ENCODE measurements at regions not wholly inside any gene's neighbourhood (a gene's known extent, or its start where the extent isn't known, plus 50 kb on each side); places are given as distances from the start of the nearest gene placed in this dataset.
"Not testable (repeated sequence)": the region's sequence is repeated elsewhere in the genome, so short reads cannot be mapped to it uniquely, and the experiment has no call there.

DNA sequence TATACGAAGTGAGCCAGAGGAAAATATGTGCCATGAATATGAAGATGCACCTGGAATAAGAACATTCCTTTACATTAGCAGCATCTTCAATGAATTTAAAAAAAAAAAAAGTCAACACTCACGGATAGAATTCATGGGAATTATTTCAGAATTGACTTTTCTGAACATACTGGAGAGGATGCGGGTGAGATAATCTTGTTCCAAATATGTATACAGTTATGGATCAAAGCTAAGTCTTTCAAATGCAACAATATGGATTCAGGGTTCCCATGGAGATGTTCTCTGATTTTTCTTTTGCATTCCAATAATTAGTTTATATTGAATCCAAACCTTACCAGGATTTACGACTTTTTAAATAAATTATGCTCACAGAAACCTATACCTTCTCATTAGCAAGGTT lies 1660.7 kb downstream of the SLITRK1 start:
- DNase-seq (ENCODE audit: low spot score): no peak

GRCh38 chr13:82220641-82221040 lies 1661.6 kb downstream of the SLITRK1 start:
- no peak for DNase-seq (ENCODE audit: low spot score)

GRCh38 chr13:82216165-82216564 lies 1666.1 kb downstream of the SLITRK1 start:
- no peak for DNase-seq (ENCODE audit: low spot score)

DNA sequence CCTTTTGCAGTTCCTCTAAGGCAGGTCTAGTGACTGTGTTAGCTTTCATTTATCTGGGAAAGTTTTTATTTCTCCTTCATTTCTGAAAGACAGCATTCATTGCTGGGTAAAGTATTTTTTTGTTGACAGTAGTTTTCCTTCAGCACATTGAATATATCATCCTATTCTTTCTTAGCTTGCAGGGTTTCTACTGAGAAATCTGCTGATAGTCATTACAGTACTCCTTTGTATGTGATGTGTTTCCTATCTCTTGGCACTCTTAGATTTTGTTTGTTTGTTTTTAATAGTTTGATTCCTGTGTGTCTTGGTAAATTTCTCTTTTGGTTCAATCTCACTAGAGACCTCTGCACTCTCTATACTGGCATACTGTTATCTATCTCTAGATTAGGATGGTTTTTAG lies 1667.9 kb downstream of the SLITRK1 start:
- no peak for DNase-seq (ENCODE audit: low spot score)

DNA sequence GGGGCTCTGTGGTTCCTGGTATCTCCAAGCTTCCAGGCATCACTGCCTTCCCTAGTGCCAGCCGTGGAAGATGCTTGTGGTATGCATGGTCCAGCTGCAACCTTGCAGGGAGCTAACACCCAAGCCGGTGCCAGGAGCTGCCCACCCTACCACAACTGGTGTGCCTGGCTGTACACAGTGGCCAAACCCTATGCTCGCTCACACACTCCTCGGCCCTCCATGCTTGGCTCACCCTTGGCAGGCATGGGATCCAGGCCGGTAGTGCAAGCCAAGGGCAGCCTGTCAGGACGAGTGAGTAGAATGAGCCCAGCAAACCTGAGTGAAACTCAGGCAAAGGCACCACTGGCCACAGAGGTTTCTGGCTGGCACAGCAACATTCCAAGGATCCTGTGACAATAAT lies 1676.0 kb downstream of the SLITRK1 start:
- no peak for DNase-seq (ENCODE audit: low spot score)

- no peak for DNase-seq (ENCODE audit: low spot score)
These were observed 1679.9 kb downstream of the SLITRK1 start for GRCh38 chr13:82202398-82202797.

DNA sequence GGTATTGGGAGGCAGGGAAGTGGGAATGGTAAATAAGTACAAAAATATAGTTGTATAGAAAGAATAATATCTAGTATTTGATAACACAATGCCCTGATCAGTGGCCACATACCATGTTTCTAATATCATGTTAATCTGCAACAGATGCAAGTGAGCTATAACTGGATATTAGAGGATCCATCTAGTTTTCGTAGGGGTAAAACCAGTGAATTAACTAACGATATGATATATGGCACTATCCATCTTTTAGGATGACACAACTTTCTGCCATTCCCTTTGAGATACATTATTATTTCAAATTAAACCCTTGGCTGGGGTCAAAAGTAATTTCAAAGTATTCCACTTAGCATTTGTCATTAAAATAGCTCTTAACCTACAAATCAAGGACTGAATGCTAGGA lies 1686.2 kb downstream of the SLITRK1 start:
- DNase-seq (ENCODE audit: low spot score): no peak

DNA sequence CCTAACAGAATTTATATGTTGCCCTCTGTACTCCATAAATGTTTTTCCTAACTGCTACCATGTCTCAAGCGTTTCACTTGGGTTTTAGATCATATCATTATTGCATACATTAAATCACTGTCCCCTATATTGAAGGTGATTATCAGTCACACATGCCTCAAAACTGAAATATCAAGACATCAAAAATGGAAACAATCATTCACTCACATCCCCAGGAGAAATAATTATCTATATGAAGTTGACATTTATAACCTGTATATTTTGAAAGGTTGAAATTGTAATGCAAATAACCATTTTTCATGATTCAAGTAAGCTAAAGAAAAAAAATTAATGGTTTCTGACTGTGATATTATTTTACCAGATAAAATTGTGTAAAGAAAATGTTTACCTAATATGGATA lies 1695.0 kb downstream of the SLITRK1 start:
- DNase-seq (ENCODE audit: low spot score): no peak

GRCh38 chr13:82176751-82177150 lies 1705.5 kb downstream of the SLITRK1 start:
- no peak for DNase-seq (ENCODE audit: low spot score)

- no peak for DNase-seq (ENCODE audit: low spot score)
These were observed 1716.7 kb downstream of the SLITRK1 start for GRCh38 chr13:82165396-82166174.

- DNase-seq (ENCODE audit: low spot score): not testable (repeated sequence)
These were observed 1717.4 kb downstream of the SLITRK1 start for GRCh38 chr13:82164780-82165395.

- no peak for DNase-seq (ENCODE audit: low spot score)
These were observed 1734.7 kb downstream of the SLITRK1 start for GRCh38 chr13:82147526-82147925.

DNA sequence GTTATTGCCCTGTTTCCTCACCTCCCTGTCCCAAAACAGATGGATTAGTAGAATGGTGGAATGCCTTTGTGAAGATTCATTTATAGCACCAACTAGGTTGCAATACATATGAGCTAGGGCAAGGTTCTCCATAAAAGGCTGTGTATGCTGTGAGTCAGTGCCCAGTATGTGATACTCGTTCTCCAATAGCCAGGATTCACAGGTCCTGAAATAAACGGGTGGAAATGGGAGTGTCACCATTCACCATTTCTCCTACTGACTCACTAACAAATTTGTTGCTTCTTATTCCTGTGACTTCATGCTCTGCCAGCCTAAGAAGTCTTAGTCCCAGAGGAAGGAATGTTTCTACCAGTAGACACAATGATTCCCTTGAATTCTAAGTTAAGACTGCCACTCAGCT lies 1745.4 kb downstream of the SLITRK1 start:
- DNase-seq (ENCODE audit: low spot score): no peak

DNA sequence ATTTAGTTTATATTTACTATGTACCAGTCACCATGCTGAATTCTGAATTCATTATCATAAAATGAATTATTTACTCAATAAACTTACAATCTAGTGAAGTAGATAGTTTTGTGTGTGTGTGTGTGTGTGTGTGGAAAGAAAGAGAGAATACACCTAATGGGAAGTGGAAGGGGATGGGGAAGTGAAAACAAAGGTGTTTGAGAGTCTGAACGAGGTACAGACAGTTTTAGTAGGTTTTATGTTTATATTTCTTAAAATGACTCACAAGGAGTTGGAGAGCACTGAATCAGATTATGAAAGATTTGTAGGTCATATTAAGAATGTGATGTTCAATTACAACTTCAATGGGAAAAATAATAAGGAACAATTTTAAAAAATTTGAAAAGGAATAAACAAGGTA lies 1753.0 kb downstream of the SLITRK1 start:
- no peak for DNase-seq (ENCODE audit: low spot score)

GRCh38 chr13:82118589-82118988 lies 1763.7 kb downstream of the SLITRK1 start:
- DNase-seq (ENCODE audit: low spot score): no peak

DNA sequence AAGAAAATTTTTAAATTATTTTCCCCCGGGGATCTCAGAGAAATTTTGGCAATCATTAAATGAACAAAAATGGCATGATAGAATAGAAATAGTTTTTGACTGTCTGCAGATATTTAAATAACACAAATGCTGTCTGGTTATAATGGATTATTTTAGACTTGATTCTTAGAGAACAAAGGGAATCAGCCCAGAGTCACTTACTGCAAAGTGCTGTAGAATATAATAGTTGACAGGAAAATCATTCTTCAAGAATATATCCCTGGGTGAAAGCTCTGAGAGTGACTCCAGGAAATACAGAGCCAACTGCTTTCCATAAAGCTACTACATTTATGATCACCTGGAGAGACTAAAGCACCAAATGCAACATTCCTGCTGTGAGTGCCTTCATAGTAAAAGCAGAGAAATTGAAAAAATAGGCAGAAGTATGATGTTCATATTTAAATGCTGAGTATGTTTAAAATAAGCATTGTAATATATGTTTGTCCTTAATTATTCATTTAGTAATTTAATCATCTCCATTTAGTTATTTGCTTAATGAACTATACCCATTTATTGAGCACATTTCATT lies 1765.8 kb downstream of the SLITRK1 start:
- no peak for DNase-seq (ENCODE audit: low spot score)

GRCh38 chr13:82115391-82115790 lies 1766.9 kb downstream of the SLITRK1 start:
- DNase-seq (ENCODE audit: low spot score): no peak

DNA sequence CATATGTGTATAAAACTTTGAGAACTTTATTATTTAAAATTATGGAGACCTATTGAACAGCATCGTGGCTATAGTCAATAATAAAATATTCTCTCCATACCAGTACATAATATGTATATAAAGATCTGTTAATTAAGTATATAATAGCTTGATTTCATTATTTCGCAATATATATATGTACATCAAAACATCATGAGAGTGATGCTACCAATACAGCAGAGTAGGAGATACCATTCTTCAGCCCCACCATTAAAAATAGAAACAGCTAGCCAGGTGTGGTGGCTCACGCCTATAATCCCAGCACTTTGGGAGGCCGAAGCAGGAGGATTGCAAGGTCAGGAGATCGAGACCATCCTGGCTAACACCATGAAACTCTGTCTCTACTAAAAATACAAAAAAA lies 1755.3 kb upstream of the SPRY2 start:
- no peak for DNase-seq (ENCODE audit: low spot score)

- DNase-seq (ENCODE audit: low spot score): no peak
These were observed 1751.4 kb upstream of the SPRY2 start for GRCh38 chr13:82092312-82092711.

DNA sequence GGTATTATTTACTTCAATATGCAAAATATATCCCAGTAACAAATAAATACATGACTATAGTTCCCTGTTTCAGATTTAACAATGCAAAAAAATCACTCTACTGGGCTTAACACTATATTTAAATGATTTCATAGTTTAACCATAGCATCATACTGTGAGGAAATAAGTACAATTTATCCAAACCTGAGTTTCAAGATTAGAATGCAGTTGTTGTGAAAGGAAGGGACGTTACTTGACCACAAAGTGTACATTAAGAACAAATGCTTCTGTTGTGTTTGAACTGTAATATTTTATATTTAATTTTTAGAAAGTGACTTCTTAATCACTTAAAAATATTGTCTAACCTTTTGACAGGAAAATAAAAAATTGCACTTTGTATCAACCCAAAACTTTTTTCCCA lies 1747.9 kb upstream of the SPRY2 start:
- DNase-seq (ENCODE audit: low spot score): no peak

GRCh38 chr13:82076496-82076895 lies 1735.6 kb upstream of the SPRY2 start:
- no peak for DNase-seq (ENCODE audit: low spot score)

DNA sequence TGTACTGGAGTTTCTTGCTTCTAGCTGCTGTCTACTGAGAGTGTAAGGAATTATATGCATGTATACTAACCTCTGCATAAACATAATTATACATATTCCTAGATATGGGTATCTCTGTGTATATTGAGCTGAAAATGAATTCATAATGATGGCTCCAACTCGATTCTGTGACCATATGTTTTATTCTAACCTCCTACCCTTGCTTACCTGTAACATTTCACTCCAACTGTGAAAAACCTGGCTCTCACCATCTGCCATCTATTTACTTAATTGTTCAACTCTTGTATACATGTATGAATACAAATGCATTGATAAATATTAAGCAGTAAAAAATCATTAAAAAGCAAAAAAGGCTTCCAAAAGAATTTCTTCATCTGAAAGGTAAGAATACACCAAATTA lies 1729.5 kb upstream of the SPRY2 start:
- DNase-seq (ENCODE audit: low spot score): no peak

DNA sequence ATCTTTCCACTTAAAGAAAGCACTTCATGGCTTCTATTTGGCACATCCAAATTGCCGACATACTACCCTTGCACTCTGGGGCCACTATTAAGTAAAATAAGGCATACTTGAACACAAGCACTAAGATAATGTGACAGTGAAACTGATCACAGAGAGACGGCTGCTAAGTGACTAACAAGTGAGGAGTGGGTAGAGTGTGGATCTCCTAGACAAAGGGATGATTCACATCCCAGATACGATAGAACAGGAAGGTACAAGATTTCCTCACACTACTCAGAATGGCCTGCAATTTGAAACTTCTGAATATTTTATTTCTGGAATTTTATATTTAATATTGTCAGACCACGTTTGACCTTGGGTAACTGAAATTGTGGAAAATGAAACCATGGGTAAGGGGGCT lies 1721.8 kb upstream of the SPRY2 start:
- DNase-seq (ENCODE audit: low spot score): no peak
